ENCODE measurements at regions not wholly inside any gene's neighbourhood (a gene's known extent, or its start where the extent isn't known, plus 50 kb on each side); places are given as distances from the start of the nearest gene placed in this dataset.

GRCh38 chr3:56985878-56986277, 74.6 kb upstream of the SPATA12 start (continued):
- TF ChIP-seq KDM5A (IDR thresholded peaks at IDR 0.05; ENCODE audit: low read length) (no peak), CHD2 (IDR thresholded peaks at IDR 0.05; ENCODE audit: low read length) (no peak), EGR1 (IDR thresholded peaks at IDR 0.05; ENCODE audit: borderline replicate concordance, low read depth, low read length) (no peak), SP4 (IDR thresholded peaks at IDR 0.05; ENCODE audit: low read length) (no peak), JUND (IDR thresholded peaks at IDR 0.05; ENCODE audit: low read length) (no peak), JUN (IDR thresholded peaks at IDR 0.05; ENCODE audit: low read depth, low read length) (no peak), FOSL1 (IDR thresholded peaks at IDR 0.05; ENCODE audit: insufficient read depth, low read depth, low read length) (no peak), SIN3A (conservative IDR thresholded peaks at IDR 0.05 in 1 of 2, IDR thresholded peaks at IDR 0.05 in 1 of 2; ENCODE audit: low read depth in 1 of 2, low read length in 2 of 2) (no peak), GABPA (IDR thresholded peaks at IDR 0.05; ENCODE audit: borderline replicate concordance, insufficient read depth, low read length) (no peak), TCF12 (IDR thresholded peaks at IDR 0.05; ENCODE audit: low read depth, low read length) (no peak)
